ENCODE measurements at regions not wholly inside any gene's neighbourhood (a gene's known extent, or its start where the extent isn't known, plus 50 kb on each side); places are given as distances from the start of the nearest gene placed in this dataset.

- no peak for DNase-seq
Observed at GRCh38 chrX:39886282-39886681, 211.5 kb downstream of the BCOR start.

- no peak for DNase-seq
Observed at GRCh38 chrX:39888730-39889129, 209.0 kb downstream of the BCOR start.

GRCh38 chrX:39889704-39890103 is 208.1 kb downstream of the BCOR start:
- DNase-seq, result no peak

- DNase-seq, result no peak
Observed at GRCh38 chrX:39890807-39891206, 207.0 kb downstream of the BCOR start.

- no peak for DNase-seq
Observed at GRCh38 chrX:39891781-39892180, 206.0 kb downstream of the BCOR start.

- DNase-seq, result no peak
Observed at GRCh38 chrX:39893417-39894338, 204.1 kb downstream of the BCOR start.

- no peak for DNase-seq
Observed at GRCh38 chrX:39894683-39895082, 203.1 kb downstream of the BCOR start.

- no peak for DNase-seq
Observed at GRCh38 chrX:39895218-39896110, 202.3 kb downstream of the BCOR start.

- no peak for DNase-seq
Observed at GRCh38 chrX:39896951-39897740, 200.6 kb downstream of the BCOR start.

GRCh38 chrX:39897741-39898097 is 200.0 kb downstream of the BCOR start:
- DNase-seq, result no peak

GRCh38 chrX:39898147-39898546 is 199.6 kb downstream of the BCOR start:
- no peak for DNase-seq

GRCh38 chrX:39899059-39899458 is 198.7 kb downstream of the BCOR start:
- no peak for DNase-seq

GRCh38 chrX:39899856-39900776 is 197.6 kb downstream of the BCOR start:
- no peak for DNase-seq

- DNase-seq, result no peak
Observed at GRCh38 chrX:39900777-39901170, 197.0 kb downstream of the BCOR start.

- no peak for DNase-seq
Observed at GRCh38 chrX:39903343-39903742, 194.4 kb downstream of the BCOR start.

GRCh38 chrX:39903937-39904336 is 193.8 kb downstream of the BCOR start:
- DNase-seq, result no peak

- no peak for DNase-seq
Observed at GRCh38 chrX:39904816-39905537, 192.8 kb downstream of the BCOR start.

GRCh38 chrX:39905538-39905891 is 192.2 kb downstream of the BCOR start:
- no peak for DNase-seq

- DNase-seq, result no peak
Observed at GRCh38 chrX:39905946-39906345, 191.8 kb downstream of the BCOR start.

- DNase-seq, result no peak
Observed at GRCh38 chrX:39907964-39908661, 189.6 kb downstream of the BCOR start.

GRCh38 chrX:39909996-39910395 is 187.8 kb downstream of the BCOR start:
- DNase-seq, result no peak
